H1 (cell line): ENCODE measurements at regions not wholly inside any gene's neighbourhood (a gene's known extent, or its start where the extent isn't known, plus 50 kb on each side); places are given as distances from the start of the nearest gene placed in this dataset.

Experiments
- CBX5 ChIP-seq: fragments of 300-800, 300-1000 bp; sonication (generic); IDR thresholded peaks from 2 replicates; pipeline ENCODE4 v1.7.1; 2016; ENCODE audit warnings: antibody characterized with exemption, low read length, low read depth
- EZH2 ChIP-seq: fragments of 200-600 bp; sonication (generic); IDR thresholded peaks from 2 replicates; pipeline ENCODE4 v1.7.1; 2012; ENCODE audit warnings: low read depth, mild to moderate bottlenecking, moderate library complexity, low read length, inconsistent platforms; ENCODE audit not compliant: severe bottlenecking

DNA sequence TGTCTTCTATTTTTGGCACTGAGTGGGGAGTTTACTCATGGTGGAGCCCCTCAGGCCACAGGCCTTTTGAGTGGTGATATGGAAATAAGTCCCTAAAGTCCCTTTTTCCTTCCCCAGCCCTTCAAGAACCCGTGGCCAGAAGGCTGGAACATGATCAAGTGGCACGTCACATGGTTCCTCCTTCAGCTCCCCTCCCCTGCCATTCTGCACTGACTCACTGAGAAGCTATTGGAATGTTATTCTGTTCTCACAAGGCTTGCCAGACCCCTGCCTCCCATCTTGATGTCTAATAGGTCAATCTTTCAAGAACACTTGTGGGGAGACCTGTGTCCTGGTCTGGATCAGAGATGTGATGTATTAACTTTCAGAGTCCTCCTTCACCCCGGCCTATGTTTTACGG, 279.8 kb downstream of the SEC23IP start (continued):
- no peak for TF ChIP-seq EZH2
- no peak for TF ChIP-seq CBX5
